HepG2 (cell line): ENCODE measurements at regions not wholly inside any gene's neighbourhood (a gene's known extent, or its start where the extent isn't known, plus 50 kb on each side); places are given as distances from the start of the nearest gene placed in this dataset.
A peak's percentile ranks its signal among the peaks of the same experiment; 100 is the strongest.

Source experiments
- ETV5 ChIP-seq: IDR thresholded peaks from 2 replicates; pipeline ENCODE4 v1.6.1; 2018; ENCODE audit warnings: missing biosample characterization, missing genetic modification reagents, inconsistent platforms, borderline replicate concordance
- GPN1 ChIP-seq: sonication (generic); formaldehyde crosslinking; IDR thresholded peaks from 2 replicates; pipeline ENCODE4 v1.5.1; 2020; ENCODE audit warnings: missing genetic modification reagents, borderline replicate concordance
- JUNB ChIP-seq: sonication (generic); formaldehyde crosslinking; IDR thresholded peaks from 2 replicates; pipeline ENCODE4 v1.8.0; 2022; ENCODE audit warnings: missing genetic modification reagents, mild to moderate bottlenecking, borderline replicate concordance
- MLXIP ChIP-seq: sonication (generic); formaldehyde crosslinking; IDR thresholded peaks from 2 replicates; pipeline ENCODE4 v1.9.0; 2021; ENCODE audit warnings: missing genetic modification reagents, borderline replicate concordance
- MXD4 ChIP-seq: IDR thresholded peaks from 2 replicates; pipeline ENCODE4 v1.6.1; 2016; ENCODE audit warnings: mild to moderate bottlenecking, missing biosample characterization, missing genetic modification reagents
- MXI1 ChIP-seq: IDR thresholded peaks from 3 replicates; pipeline ENCODE4 v1.6.1; 2012; ENCODE audit warnings: low read depth, low read length, inconsistent platforms, borderline replicate concordance
- NFATC3 ChIP-seq: sonication (generic); formaldehyde crosslinking; IDR thresholded peaks from 2 replicates; pipeline ENCODE4 v1.5.1; 2020; ENCODE audit warnings: mild to moderate bottlenecking, missing genetic modification reagents
- NFE2 ChIP-seq: sonication (generic); formaldehyde crosslinking; IDR thresholded peaks from 2 replicates; pipeline ENCODE4 v1.4.0; 2020; ENCODE audit warnings: missing genetic modification reagents
- PHF8 ChIP-seq: sonication (generic); formaldehyde crosslinking; IDR thresholded peaks from 2 replicates; pipeline ENCODE4 v1.5.0; 2020; ENCODE audit warnings: missing genetic modification reagents
- PPARG ChIP-seq: conservative IDR thresholded peaks from 2 replicates; pipeline ENCODE4 v1.6.1; 2016; ENCODE audit warnings: missing biosample characterization, missing genetic modification reagents
- SKIL ChIP-seq: sonication (generic); formaldehyde crosslinking; IDR thresholded peaks from 2 replicates; pipeline ENCODE4 v1.8.0; 2022; ENCODE audit warnings: missing genetic modification reagents, mild to moderate bottlenecking, moderate library complexity, borderline replicate concordance
- SNAI1 ChIP-seq: sonication (generic); formaldehyde crosslinking; IDR thresholded peaks from 2 replicates; pipeline ENCODE4 v1.5.0; 2020; ENCODE audit warnings: mild to moderate bottlenecking, missing genetic modification reagents, borderline replicate concordance
- ZBTB10 ChIP-seq: sonication (generic); formaldehyde crosslinking; IDR thresholded peaks from 2 replicates; pipeline ENCODE4 v1.4.0; 2020; ENCODE audit warnings: missing genetic modification reagents, borderline replicate concordance
- ZFP36L1 ChIP-seq: sonication (generic); formaldehyde crosslinking; IDR thresholded peaks from 2 replicates; pipeline ENCODE4 v1.8.0; 2022; ENCODE audit warnings: mild to moderate bottlenecking, missing genetic modification reagents, moderate library complexity
- ZFP36L2 ChIP-seq: sonication (generic); formaldehyde crosslinking; IDR thresholded peaks from 2 replicates; pipeline ENCODE4 v1.4.0; 2020; ENCODE audit warnings: missing genetic modification reagents
- ZMYM4 ChIP-seq: sonication (generic); formaldehyde crosslinking; IDR thresholded peaks from 2 replicates; pipeline ENCODE4 v1.8.1; 2023; ENCODE audit warnings: mild to moderate bottlenecking, missing genetic modification reagents
- ZNF468 ChIP-seq: sonication (generic); formaldehyde crosslinking; IDR thresholded peaks from 2 replicates; pipeline ENCODE4 v1.8.0; 2022; ENCODE audit warnings: mild to moderate bottlenecking, moderate library complexity, missing genetic modification reagents
- ZNF614 ChIP-seq: IDR thresholded peaks from 2 replicates; pipeline ENCODE4 v1.6.1; 2018; ENCODE audit warnings: missing biosample characterization, missing genetic modification reagents, inconsistent platforms, borderline replicate concordance
- ZSCAN21 ChIP-seq: sonication (generic); formaldehyde crosslinking; IDR thresholded peaks from 2 replicates; pipeline ENCODE4 v1.8.0; 2022; ENCODE audit warnings: mild to moderate bottlenecking, missing genetic modification reagents, moderate library complexity, borderline replicate concordance
- ZUFSP ChIP-seq: sonication (generic); formaldehyde crosslinking; IDR thresholded peaks from 2 replicates; pipeline ENCODE4 v1.9.0; 2021; ENCODE audit warnings: missing genetic modification reagents, mild to moderate bottlenecking, borderline replicate concordance

GRCh38 chr2:64311948-64312621 lies 141.9 kb upstream of the LGALSL start (continued):
- TF ChIP-seq ZBTB10 (CRISPR knock-in tag) (no peak), MXD4 (no peak), ZMYM4 (peak; percentile 82), ZSCAN21 (no peak), ZNF468 (CRISPR knock-in tag) (no peak), JUNB (CRISPR knock-in tag) (no peak), NFATC3 (no peak), PHF8 (CRISPR knock-in tag) (no peak), SNAI1 (CRISPR knock-in tag) (no peak), ZNF614 (0 out of 2 replicates have a peak, but pooled peaks have one; percentile 53), ETV5 (CRISPR knock-in tag) (no peak), ZFP36L2 (no peak), ZUFSP (CRISPR knock-in tag) (no peak), ZFP36L1 (no peak), MLXIP (CRISPR knock-in tag) (no peak), GPN1 (CRISPR knock-in tag) (no peak), NFE2 (CRISPR knock-in tag) (no peak), MXI1 (no peak), SKIL (CRISPR knock-in tag) (no peak), PPARG (CRISPR knock-in tag) (no peak)
